IMR-90 (cell line): ENCODE measurements at regions not wholly inside any gene's neighbourhood (a gene's known extent, or its start where the extent isn't known, plus 50 kb on each side); places are given as distances from the start of the nearest gene placed in this dataset.

Source experiments
- ATAC-seq: fragments of 200-7000 bp; cut with Tn5 transposase; 2 replicates; pipeline ENCODE4 v1.9.1; 2020; ENCODE audit warnings: low read depth, mild to moderate bottlenecking, moderate library complexity
- BruUV-seq: library from RNA; stranded (reverse); fragments of 400-500 nt; replicated peaks from 2 replicates; lab custom pipeline; 2021; lab: Mats Ljungman, UMichigan
- CTCF ChIA-PET: fragments of 300-600 bp; formaldehyde crosslinking; extraction: SDS; loops from one replicate; lab custom pipeline; 2021; ENCODE audit warnings: antibody characterized with exemption; lab: Yijun Ruan, JAX
- POLR2A ChIA-PET: fragments of 300-600 bp; sonication (Branson Sonifier 250); formaldehyde crosslinking; loops from one replicate; lab custom pipeline; 2022; ENCODE audit warnings: antibody characterized with exemption; ENCODE audit not compliant: unreplicated experiment; lab: Charles Lee
- DNase-seq: peaks from one replicate; pipeline ENCODE4 v3.0.0; 2013
- H2AFZ ChIP-seq: replicated peaks from 2 replicates; pipeline ENCODE3; 2013; ENCODE audit warnings: low read length, mild to moderate bottlenecking; ENCODE audit not compliant: poor library complexity
- H2AK5ac ChIP-seq: 2 replicates; pipeline ENCODE4 v1.6.1; 2013; ENCODE audit warnings: low read depth, low read length, inconsistent platforms
- H2AK9ac ChIP-seq: replicated peaks from 2 replicates; pipeline ENCODE3; 2013; ENCODE audit warnings: mild to moderate bottlenecking, low read depth, low read length, moderate library complexity; ENCODE audit not compliant: poor library complexity
- H2BK120ac ChIP-seq: 2 replicates; pipeline ENCODE4 v1.6.1; 2013; ENCODE audit warnings: low read depth, low read length, inconsistent platforms
- H2BK15ac ChIP-seq: 3 replicates; pipeline ENCODE4 v1.6.1; 2013; ENCODE audit warnings: low read depth, low read length, inconsistent platforms
- H2BK20ac ChIP-seq: 2 replicates; pipeline ENCODE4 v1.6.1; 2013; ENCODE audit warnings: low read depth, mild to moderate bottlenecking, inconsistent platforms, low read length, moderate library complexity
- H2BK5ac ChIP-seq: 2 replicates; pipeline ENCODE4 v1.6.1; 2013; ENCODE audit warnings: mild to moderate bottlenecking, low read depth, low read length, inconsistent platforms; ENCODE audit not compliant: poor library complexity, severe bottlenecking
- H3K14ac ChIP-seq: replicated peaks from 2 replicates; pipeline ENCODE4 v1.6.1; 2013; ENCODE audit warnings: low read depth, low read length, inconsistent platforms
- H3K18ac ChIP-seq: 2 replicates; pipeline ENCODE4 v1.6.1; 2013; ENCODE audit warnings: low read depth, low read length, control low read depth
- H3K23ac ChIP-seq: 2 replicates; pipeline ENCODE4 v1.6.1; 2013; ENCODE audit warnings: low read depth, low read length, inconsistent platforms
- H3K27ac ChIP-seq: 2 replicates; pipeline ENCODE4 v1.5.1; 2013; ENCODE audit warnings: mild to moderate bottlenecking, control low read depth, low read length; ENCODE audit not compliant: insufficient read depth
- H3K27me3 ChIP-seq: 2 replicates; pipeline ENCODE4 v1.6.1; 2013; ENCODE audit warnings: low read length; ENCODE audit not compliant: control insufficient read depth, insufficient read depth
- H3K36me3 ChIP-seq: 2 replicates; pipeline ENCODE4 v1.6.1; 2013; ENCODE audit warnings: low read length, mixed read lengths; ENCODE audit not compliant: control insufficient read depth, insufficient read depth
- H3K4ac ChIP-seq: 2 replicates; pipeline ENCODE4 v1.6.1; 2013; ENCODE audit warnings: low read depth, low read length, inconsistent platforms
- H3K4me1 ChIP-seq: 2 replicates; pipeline ENCODE4 v1.6.1; 2013; ENCODE audit warnings: low read length, mixed read lengths; ENCODE audit not compliant: control insufficient read depth, insufficient read depth
- H3K4me2 ChIP-seq: 2 replicates; pipeline ENCODE4 v1.6.1; 2013; ENCODE audit warnings: low read depth, mild to moderate bottlenecking, control low read depth, low read length, moderate library complexity
- H3K4me3 ChIP-seq: 2 replicates; pipeline ENCODE4 v1.5.1; 2013; ENCODE audit warnings: low read depth, mild to moderate bottlenecking, control low read depth, low read length, moderate library complexity; ENCODE audit not compliant: insufficient read depth
- H3K56ac ChIP-seq: 2 replicates; pipeline ENCODE4 v1.6.1; 2013; ENCODE audit warnings: low read length, inconsistent platforms; ENCODE audit not compliant: insufficient read depth; ENCODE audit errors: extremely low read depth
- H3K79me1 ChIP-seq, 2 experiments: 2 replicates each; pipeline ENCODE4 v1.6.1; 2013; ENCODE audit warnings: low read length in 2 of 2, inconsistent platforms in 1 of 2, low read depth in 1 of 2
- H3K9ac ChIP-seq: 2 replicates; pipeline ENCODE4 v1.6.1; 2013; ENCODE audit warnings: low read depth, low read length, control low read depth
- H3K9me1 ChIP-seq: 2 replicates; pipeline ENCODE4 v1.6.1; 2013; ENCODE audit warnings: low read length, inconsistent platforms; ENCODE audit not compliant: insufficient read depth
- H3K9me3 ChIP-seq: 2 replicates; pipeline ENCODE4 v1.6.1; 2013; ENCODE audit warnings: low read length; ENCODE audit not compliant: control insufficient read depth, insufficient read depth
- H4K20me1 ChIP-seq: 2 replicates; pipeline ENCODE4 v1.6.1; 2013; ENCODE audit warnings: low read length, inconsistent platforms; ENCODE audit not compliant: insufficient read depth
- H4K5ac ChIP-seq: 2 replicates; pipeline ENCODE4 v1.6.1; 2013; ENCODE audit warnings: mild to moderate bottlenecking, low read depth, low read length, control low read depth
- H4K8ac ChIP-seq, 2 experiments: 2 replicates each; pipeline ENCODE4 v1.6.1; 2013; ENCODE audit warnings: low read depth in 2 of 2, low read length in 2 of 2, control low read depth in 1 of 2, inconsistent platforms in 1 of 2
- H4K91ac ChIP-seq: 2 replicates; pipeline ENCODE4 v1.6.1; 2013; ENCODE audit warnings: low read depth, low read length, inconsistent platforms; ENCODE audit not compliant: insufficient read depth
- BHLHE40 ChIP-seq: fragments of 150-350 bp; IDR thresholded peaks from 2 replicates; pipeline ENCODE4 v1.6.1; 2016; ENCODE audit warnings: mild to moderate bottlenecking, low read depth, low read length
- CEBPB ChIP-seq: IDR thresholded peaks from 2 replicates; pipeline ENCODE4 v1.6.1; 2012; ENCODE audit warnings: low read depth, low read length, improper control_type of control experiment
- CHD1 ChIP-seq: IDR thresholded peaks from 2 replicates; pipeline ENCODE4 v1.6.1; 2012; ENCODE audit warnings: low read depth, low read length, improper control_type of control experiment
- CTCF ChIP-seq: conservative IDR thresholded peaks from 2 replicates; pipeline ENCODE4 v1.5.1; 2012; ENCODE audit warnings: mild to moderate bottlenecking, low read depth, low read length, improper control_type of control experiment
- ELK1 ChIP-seq: fragments of 150-350 bp; IDR thresholded peaks from 2 replicates; pipeline ENCODE4 v1.6.1; 2016; ENCODE audit warnings: low read depth, mild to moderate bottlenecking, low read length, moderate library complexity, borderline replicate concordance
- FOS ChIP-seq: fragments of 150-350 bp; IDR thresholded peaks from 2 replicates; pipeline ENCODE4 v1.6.1; 2016; ENCODE audit warnings: low read depth, low read length
- MAFK ChIP-seq: IDR thresholded peaks from 2 replicates; pipeline ENCODE4 v1.6.1; 2012; ENCODE audit warnings: low read depth, low read length, improper control_type of control experiment
- MAZ ChIP-seq: IDR thresholded peaks from 2 replicates; pipeline ENCODE4 v1.6.1; 2012; ENCODE audit warnings: low read depth, mild to moderate bottlenecking, low read length, improper control_type of control experiment, moderate library complexity, borderline replicate concordance
- MXI1 ChIP-seq: IDR thresholded peaks from 2 replicates; pipeline ENCODE4 v1.6.1; 2012; ENCODE audit warnings: low read depth, mild to moderate bottlenecking, low read length, moderate library complexity, borderline replicate concordance
- NFE2L2 ChIP-seq: fragments of 150-350 bp; IDR thresholded peaks from 2 replicates; pipeline ENCODE4 v1.6.1; 2016; ENCODE audit warnings: low read depth, mild to moderate bottlenecking, low read length
- POLR2A ChIP-seq: IDR thresholded peaks from 2 replicates; pipeline ENCODE4 v1.6.1; 2012; ENCODE audit warnings: mild to moderate bottlenecking, low read depth, low read length
- RAD21 ChIP-seq: IDR thresholded peaks from 2 replicates; pipeline ENCODE4 v1.6.1; 2012; ENCODE audit warnings: low read length, improper control_type of control experiment
- RCOR1 ChIP-seq: IDR thresholded peaks from 2 replicates; pipeline ENCODE4 v1.6.1; 2012; ENCODE audit warnings: mild to moderate bottlenecking, low read length, improper control_type of control experiment; ENCODE audit not compliant: insufficient replicate concordance
- RFX5 ChIP-seq: IDR thresholded peaks from 2 replicates; pipeline ENCODE4 v1.8.0; 2012; ENCODE audit warnings: low read depth, mild to moderate bottlenecking, low read length, moderate library complexity
- SMC3 ChIP-seq: fragments of 150-350 bp; IDR thresholded peaks from 2 replicates; pipeline ENCODE4 v1.6.1; 2016; ENCODE audit warnings: low read depth, mild to moderate bottlenecking, antibody characterized with exemption, low read length, moderate library complexity
- USF2 ChIP-seq: fragments of 150-350 bp; IDR thresholded peaks from 2 replicates; pipeline ENCODE4 v1.6.1; 2017; ENCODE audit warnings: mild to moderate bottlenecking, antibody characterized with exemption, low read length, low read depth
- WGBS, 2 experiments: methylation state at CpG; one replicate each; pipeline versions ENCODE4 v1.1.5 to v1.1.7; 2013; ENCODE audit warnings: missing lambda C conversion rate in 2 of 2; ENCODE audit not compliant: insufficient read length in 1 of 2; ENCODE audit errors: extremely low coverage in 2 of 2; 5-methylcytosine and 5-hydroxymethylcytosine counted together
- dilution Hi-C: fragments of 300-500 bp; cut with HindIII; formaldehyde crosslinking; loops from one replicate; pipeline ENCODE4 v1.14.3; 2018; ENCODE audit warnings: low sequenced_read_pairs; ENCODE audit not compliant: unreplicated experiment
- in situ Hi-C: fragments of 300-500 bp; cut with MboI; formaldehyde crosslinking; loops from 3 replicates; pipeline ENCODE4 v1.14.3; 2019; ENCODE audit warnings: low sequenced_read_pairs, inconsistent platforms, mixed read lengths
- intact Hi-C: fragments of 100-400 bp; cut with micrococcal nuclease; formaldehyde crosslinking; loops from 2 replicates; pipeline ENCODE4 v1.10.0; 2022

- ChIA-PET CTCF (no interaction called here), POLR2A (no interaction called here)
- Histone ChIP-seq H2AK5ac (no peak overlapping the region), H4K8ac (no peak overlapping the region), H2BK120ac (no peak overlapping the region), H3K4me3 (no peak overlapping the region), H2AFZ (no peak overlapping the region), H3K4me2 (no peak overlapping the region), H4K5ac (no peak overlapping the region), H2AK9ac (no peak overlapping the region), H3K27me3 (no peaks in the 10 kb centered on the region), H4K20me1 (no peaks in the 10 kb centered on the region), H3K79me1 (no peaks in the 10 kb centered on the region), H2BK20ac (no peak overlapping the region), H3K4me1 (peaks cover 6% of the 10 kb centered on the region), H3K9me3 (no peaks in the 10 kb centered on the region), H2BK5ac (no peak overlapping the region), H3K18ac (no peak overlapping the region; the same call in 1 of the 2 replicates), H3K36me3 (no peaks in the 10 kb centered on the region), H3K14ac (no peak overlapping the region), H3K4ac (no peak overlapping the region), H3K27ac (no peak overlapping the region), H3K9me1 (peaks cover 5% of the 10 kb centered on the region; the same call in 1 of the 2 replicates), H3K23ac (no peak overlapping the region), H2BK15ac (no peak overlapping the region), H4K91ac (no peak overlapping the region), H3K56ac (no peak overlapping the region), H3K9ac (no peak overlapping the region)
- ATAC-seq (no peak), DNase-seq (peak; percentile 22)
- in situ Hi-C loops (no loop called here), intact Hi-C loops (no loop called here), dilution Hi-C loops (no loop called here)
- BruUV-seq = no TSS peak
- TF ChIP-seq USF2 (no peak), MXI1 (no peak), BHLHE40 (no peak), ELK1 (no peak), RCOR1 (no peak), MAFK (no peak), CTCF (no peak), FOS (no peak), MAZ (no peak), NFE2L2 (no peak), CHD1 (no peak), SMC3 (no peak), RAD21 (no peak), POLR2A (no peak), CEBPB (no peak), RFX5 (no peak)
- WGBS, 2 experiments = no CpG with 5 or more reads among the region's 1 CpG
Measured at GRCh38 chr4:24322511-24322910, 261.8 kb downstream of the DHX15 start.
